ENCODE measurements at regions not wholly inside any gene's neighbourhood (a gene's known extent, or its start where the extent isn't known, plus 50 kb on each side); places are given as distances from the start of the nearest gene placed in this dataset.
"Not testable (repeated sequence)": the region's sequence is repeated elsewhere in the genome, so short reads cannot be mapped to it uniquely, and the experiment has no call there.

GRCh38 chr1:228611707-228612106 lies 123.6 kb upstream of the RHOU start:
- H3K4me3 ChIP-seq (ENCODE audit: low read depth, low read length) = not testable (repeated sequence)

GRCh38 chr1:228622002-228622716 lies 113.1 kb upstream of the RHOU start:
- not testable (repeated sequence) for H3K4me3 ChIP-seq (ENCODE audit: low read depth, low read length)

GRCh38 chr1:228626481-228626880 lies 108.8 kb upstream of the RHOU start:
- H3K4me3 ChIP-seq (ENCODE audit: low read depth, low read length) = not testable (repeated sequence)

- not testable (repeated sequence) for H3K4me3 ChIP-seq (ENCODE audit: low read depth, low read length)
Measured at GRCh38 chr1:228632858-228633257, 102.4 kb upstream of the RHOU start.

GRCh38 chr1:228635304-228635703 lies 100.0 kb upstream of the RHOU start:
- peak overlapping the region; percentile 47 for H3K4me3 ChIP-seq (ENCODE audit: low read depth, low read length)

- not testable (repeated sequence) for H3K4me3 ChIP-seq (ENCODE audit: low read depth, low read length)
Measured at GRCh38 chr1:228637529-228637928, 97.8 kb upstream of the RHOU start.

GRCh38 chr1:228646717-228647522 lies 88.4 kb upstream of the RHOU start:
- H3K4me3 ChIP-seq (ENCODE audit: low read depth, low read length) = peak overlapping the region; percentile 38
- no peak for TF ChIP-seq CTCF (IDR thresholded peaks at IDR 0.05; ENCODE audit: low read depth, low read length)

GRCh38 chr1:228647523-228648444 lies 87.5 kb upstream of the RHOU start:
- H3K4me3 ChIP-seq (ENCODE audit: low read depth, low read length) = peak overlapping the region; percentile 38
- TF ChIP-seq CTCF (IDR thresholded peaks at IDR 0.05; ENCODE audit: low read depth, low read length) = no peak

GRCh38 chr1:228648647-228649383 lies 86.5 kb upstream of the RHOU start:
- TF ChIP-seq CTCF (IDR thresholded peaks at IDR 0.05; ENCODE audit: low read depth, low read length) = no peak
- no peak overlapping the region for H3K4me3 ChIP-seq (ENCODE audit: low read depth, low read length)

- no peak for TF ChIP-seq CTCF (IDR thresholded peaks at IDR 0.05; ENCODE audit: low read depth, low read length)
- no peak overlapping the region for H3K4me3 ChIP-seq (ENCODE audit: low read depth, low read length)
Measured at GRCh38 chr1:228650141-228650540, 85.1 kb upstream of the RHOU start.

All from WI38 (cell line).